ENCODE measurements at regions not wholly inside any gene's neighbourhood (a gene's known extent, or its start where the extent isn't known, plus 50 kb on each side); places are given as distances from the start of the nearest gene placed in this dataset.

GRCh38 chr13:75224053-75224742 lies 257.8 kb downstream of the TBC1D4 start:
- 57% methylated on average over 6 of the region's 6 CpGs for WGBS
- H3K4me1 ChIP-seq (replicated peaks): no peaks in the 10 kb centered on the region
- no peaks in the 10 kb centered on the region for H3K36me3 ChIP-seq
- H3K4me3 ChIP-seq: no peak overlapping the region
- TF ChIP-seq CTCF (IDR thresholded peaks at IDR 0.05): no peak
- no peak for TF ChIP-seq POLR2AphosphoS5 (IDR thresholded peaks at IDR 0.05)
- no peak for TF ChIP-seq POLR2A (IDR thresholded peaks at IDR 0.05)
- DNase-seq (ENCODE audit: low spot score): no peak
- intact Hi-C loops (cut with DNase I): loop anchor here (10.0 kb wide), 1 partner anchor 1469 kb away; no protein-coding TSS in a partner anchor
- no peaks in the 10 kb centered on the region for H3K27me3 ChIP-seq (replicated peaks; ENCODE audit: insufficient read depth)
- H3K27ac ChIP-seq: no peak overlapping the region
- H3K9me3 ChIP-seq: no peaks in the 10 kb centered on the region

DNA sequence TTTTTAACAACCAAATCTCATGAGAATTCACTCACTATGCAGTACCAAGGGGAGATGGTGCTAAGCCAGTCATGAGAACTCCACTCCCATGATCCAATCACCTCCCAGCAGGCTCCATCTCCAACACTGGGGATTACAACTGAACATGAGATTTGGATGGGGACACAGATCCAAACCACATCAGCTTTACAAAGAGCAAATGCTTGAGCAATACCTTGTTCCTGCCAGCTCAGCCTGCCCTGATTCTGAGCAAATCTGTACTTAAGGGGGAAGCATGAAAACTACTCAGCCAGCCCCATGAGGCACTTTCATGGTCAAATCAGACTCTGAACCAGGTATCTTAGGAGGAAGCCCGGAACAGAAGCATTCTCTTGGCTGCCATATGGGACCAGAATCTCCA lies 259.9 kb downstream of the TBC1D4 start:
- H3K9me3 ChIP-seq: no peaks in the 10 kb centered on the region
- H3K27me3 ChIP-seq (replicated peaks; ENCODE audit: insufficient read depth): no peaks in the 10 kb centered on the region
- no peak overlapping the region for H3K4me3 ChIP-seq
- no peaks in the 10 kb centered on the region for H3K36me3 ChIP-seq
- H3K4me1 ChIP-seq (replicated peaks): no peaks in the 10 kb centered on the region
- intact Hi-C loops (cut with DNase I): loop anchor here (10.0 kb wide), 1 partner anchor 1467 kb away; no protein-coding TSS in a partner anchor
- DNase-seq (ENCODE audit: low spot score): no peak
- TF ChIP-seq POLR2A (IDR thresholded peaks at IDR 0.05): no peak
- no peak for TF ChIP-seq CTCF (IDR thresholded peaks at IDR 0.05)
- no peak for TF ChIP-seq POLR2AphosphoS5 (IDR thresholded peaks at IDR 0.05)
- WGBS: 100% methylated on average over 1 of the region's 1 CpG
- no peak overlapping the region for H3K27ac ChIP-seq

- H3K9me3 ChIP-seq: no peaks in the 10 kb centered on the region
- intact Hi-C loops (cut with DNase I): loop anchor here (10.0 kb wide), 1 partner anchor 1466 kb away; no protein-coding TSS in a partner anchor
- no peak overlapping the region for H3K27ac ChIP-seq
- DNase-seq (ENCODE audit: low spot score): no peak
- no peaks in the 10 kb centered on the region for H3K36me3 ChIP-seq
- no peaks in the 10 kb centered on the region for H3K27me3 ChIP-seq (replicated peaks; ENCODE audit: insufficient read depth)
- no peaks in the 10 kb centered on the region for H3K4me1 ChIP-seq (replicated peaks)
- 90% methylated on average over 5 of the region's 5 CpGs for WGBS
- TF ChIP-seq CTCF (IDR thresholded peaks at IDR 0.05) (no peak), POLR2A (IDR thresholded peaks at IDR 0.05) (no peak), POLR2AphosphoS5 (IDR thresholded peaks at IDR 0.05) (no peak)
- no peak overlapping the region for H3K4me3 ChIP-seq
Observed at GRCh38 chr13:75220861-75221260, 261.1 kb downstream of the TBC1D4 start.

GRCh38 chr13:75220238-75220542 lies 261.8 kb downstream of the TBC1D4 start:
- no peaks in the 10 kb centered on the region for H3K36me3 ChIP-seq
- H3K4me1 ChIP-seq (replicated peaks): no peaks in the 10 kb centered on the region
- intact Hi-C loops (cut with DNase I): loop anchor here (10.0 kb wide), 1 partner anchor 1465 kb away; no protein-coding TSS in a partner anchor
- TF ChIP-seq POLR2AphosphoS5 (IDR thresholded peaks at IDR 0.05): no peak
- no peak overlapping the region for H3K27ac ChIP-seq
- no peak overlapping the region for H3K4me3 ChIP-seq
- no peak for DNase-seq (ENCODE audit: low spot score)
- 86% methylated on average over 8 of the region's 8 CpGs for WGBS
- no peaks in the 10 kb centered on the region for H3K9me3 ChIP-seq
- no peaks in the 10 kb centered on the region for H3K27me3 ChIP-seq (replicated peaks; ENCODE audit: insufficient read depth)

DNA sequence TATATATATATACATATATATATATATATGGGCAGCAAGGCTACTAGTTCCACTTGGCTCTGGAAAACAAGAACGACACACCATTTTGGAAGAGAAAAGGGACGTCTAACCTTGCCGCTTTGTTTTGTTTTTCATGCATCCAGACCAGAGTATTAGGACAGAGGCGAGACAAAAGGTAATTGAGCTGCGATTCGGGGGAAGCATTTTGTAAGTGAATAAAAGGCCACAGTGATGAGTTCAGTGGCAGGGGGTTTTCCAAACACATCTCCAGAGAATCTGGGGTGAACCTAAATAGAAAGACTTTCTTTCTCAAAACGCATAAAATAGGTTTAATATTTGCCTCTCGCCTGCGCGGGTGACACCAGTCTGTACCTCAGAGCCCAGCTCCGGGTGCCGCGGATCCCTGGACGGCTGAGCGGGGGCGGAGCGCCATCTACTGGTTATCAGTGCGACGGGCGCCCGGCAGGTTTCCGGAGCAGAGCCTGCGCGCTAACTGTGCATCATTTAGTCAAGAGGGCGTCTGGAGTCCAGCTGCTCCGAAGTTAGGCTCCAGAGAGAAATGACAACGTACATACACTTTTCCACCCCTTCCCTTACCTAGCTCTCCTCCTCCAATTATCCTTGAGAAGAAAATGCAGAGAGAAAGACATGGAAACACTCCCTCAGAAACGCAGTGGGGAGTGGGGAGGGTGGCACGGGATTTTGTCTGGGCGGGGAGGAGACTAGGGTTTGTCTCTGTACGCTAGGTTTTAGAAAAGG lies 262.3 kb downstream of the TBC1D4 start:
- Histone ChIP-seq H3K27ac (no peak overlapping the region), H3K27me3 (replicated peaks; ENCODE audit: insufficient read depth) (no peaks in the 10 kb centered on the region), H3K4me1 (replicated peaks) (no peaks in the 10 kb centered on the region), H3K9me3 (no peaks in the 10 kb centered on the region), H3K36me3 (no peaks in the 10 kb centered on the region), H3K4me3 (peak overlapping the region in 1 of 2 donors; percentile 19)
- WGBS: 10% methylated on average over 31 of the region's 31 CpGs
- DNase-seq (ENCODE audit: low spot score): peak; percentile 67
- TF ChIP-seq CTCF (IDR thresholded peaks at IDR 0.05) (peak; percentile 86 to 93 (median 90)), POLR2A (IDR thresholded peaks at IDR 0.05) (no peak), POLR2AphosphoS5 (IDR thresholded peaks at IDR 0.05) (no peak)
- intact Hi-C loops (cut with DNase I): loop anchor here (10.0 kb wide), 2 partner anchors 1385 to 1465 kb away; no protein-coding TSS in a partner anchor
